ENCODE measurements at regions not wholly inside any gene's neighbourhood (a gene's known extent, or its start where the extent isn't known, plus 50 kb on each side); places are given as distances from the start of the nearest gene placed in this dataset.

- DNase-seq: peak in 2 of 3 donors; percentile 6 to 21
These were observed 158.6 kb upstream of the LYZL1 start for GRCh38 chr10:29130190-29130673.

- no peak for DNase-seq
These were observed 156.8 kb upstream of the LYZL1 start for GRCh38 chr10:29131952-29132547.

- no peak for DNase-seq
These were observed 156.2 kb upstream of the LYZL1 start for GRCh38 chr10:29132551-29133111.

- DNase-seq: no peak
These were observed 153.5 kb upstream of the LYZL1 start for GRCh38 chr10:29135337-29135736.

- DNase-seq: no peak
These were observed 152.5 kb upstream of the LYZL1 start for GRCh38 chr10:29136411-29136810.

GRCh38 chr10:29140151-29140550 is 148.7 kb upstream of the LYZL1 start:
- DNase-seq: no peak

- no peak for DNase-seq
These were observed 147.9 kb upstream of the LYZL1 start for GRCh38 chr10:29140991-29141390.

GRCh38 chr10:29141761-29142160 is 147.1 kb upstream of the LYZL1 start:
- DNase-seq: no peak

- peak in 1 of 3 donors; percentile 8 for DNase-seq
These were observed 146.2 kb upstream of the LYZL1 start for GRCh38 chr10:29142516-29143314.

GRCh38 chr10:29144126-29144525 is 144.7 kb upstream of the LYZL1 start:
- DNase-seq: no peak

GRCh38 chr10:29146311-29147100 is 142.4 kb upstream of the LYZL1 start:
- no peak for DNase-seq

- DNase-seq: no peak
These were observed 138.9 kb upstream of the LYZL1 start for GRCh38 chr10:29150010-29150409.

- no peak for DNase-seq
These were observed 137.9 kb upstream of the LYZL1 start for GRCh38 chr10:29151005-29151404.

GRCh38 chr10:29157321-29157720 is 131.5 kb upstream of the LYZL1 start:
- DNase-seq: no peak

- DNase-seq: no peak
These were observed 130.8 kb upstream of the LYZL1 start for GRCh38 chr10:29158066-29158465.

GRCh38 chr10:29160150-29160617 is 128.7 kb upstream of the LYZL1 start:
- no peak for DNase-seq

GRCh38 chr10:29163746-29164145 is 125.1 kb upstream of the LYZL1 start:
- peak; percentile 17 to 33 (median 27) for DNase-seq

- DNase-seq: no peak
These were observed 122.2 kb upstream of the LYZL1 start for GRCh38 chr10:29166713-29167112.

- no peak for DNase-seq
These were observed 119.8 kb upstream of the LYZL1 start for GRCh38 chr10:29169021-29169420.

GRCh38 chr10:29171717-29172116 is 117.2 kb upstream of the LYZL1 start:
- no peak for DNase-seq

GRCh38 chr10:29174389-29174788 is 114.5 kb upstream of the LYZL1 start:
- DNase-seq: no peak

GRCh38 chr10:29176845-29177832 is 111.7 kb upstream of the LYZL1 start:
- DNase-seq: no peak

Data from suppressor macrophage treated with lipopolysaccharide for 1 hour (primary cell).